ENCODE measurements at regions not wholly inside any gene's neighbourhood (a gene's known extent, or its start where the extent isn't known, plus 50 kb on each side); places are given as distances from the start of the nearest gene placed in this dataset.

- TF ChIP-seq, protein P1, sequence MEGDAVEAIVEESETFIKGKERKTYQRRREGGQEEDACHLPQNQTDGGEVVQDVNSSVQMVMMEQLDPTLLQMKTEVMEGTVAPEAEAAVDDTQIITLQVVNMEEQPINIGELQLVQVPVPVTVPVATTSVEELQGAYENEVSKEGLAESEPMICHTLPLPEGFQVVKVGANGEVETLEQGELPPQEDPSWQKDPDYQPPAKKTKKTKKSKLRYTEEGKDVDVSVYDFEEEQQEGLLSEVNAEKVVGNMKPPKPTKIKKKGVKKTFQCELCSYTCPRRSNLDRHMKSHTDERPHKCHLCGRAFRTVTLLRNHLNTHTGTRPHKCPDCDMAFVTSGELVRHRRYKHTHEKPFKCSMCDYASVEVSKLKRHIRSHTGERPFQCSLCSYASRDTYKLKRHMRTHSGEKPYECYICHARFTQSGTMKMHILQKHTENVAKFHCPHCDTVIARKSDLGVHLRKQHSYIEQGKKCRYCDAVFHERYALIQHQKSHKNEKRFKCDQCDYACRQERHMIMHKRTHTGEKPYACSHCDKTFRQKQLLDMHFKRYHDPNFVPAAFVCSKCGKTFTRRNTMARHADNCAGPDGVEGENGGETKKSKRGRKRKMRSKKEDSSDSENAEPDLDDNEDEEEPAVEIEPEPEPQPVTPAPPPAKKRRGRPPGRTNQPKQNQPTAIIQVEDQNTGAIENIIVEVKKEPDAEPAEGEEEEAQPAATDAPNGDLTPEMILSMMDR (IDR thresholded peaks at IDR 0.05): no peak
- no peak for TF ChIP-seq POLR2A (IDR thresholded peaks at IDR 0.05)
Observed at GRCh38 chr2:11987151-11987550, 240.7 kb downstream of the LPIN1 start.
